Transverse colon (tissue), 4 donors: ENCODE measurements at regions not wholly inside any gene's neighbourhood (a gene's known extent, or its start where the extent isn't known, plus 50 kb on each side); places are given as distances from the start of the nearest gene placed in this dataset.
A peak's percentile ranks its signal among the peaks of the same experiment; 100 is the strongest.

Source experiments
- DNase-seq: peaks from one replicate; pipeline ENCODE4 v3.0.0-alpha.2; 2019
- H3K27ac ChIP-seq, 4 donors: fragments of 200-600 bp; sonication (generic); 2 replicates each; pipeline ENCODE4 v1.5.1; 2016 to 2018; ENCODE audit warnings: inconsistent platforms in 4 of 4
- H3K27me3 ChIP-seq: fragments of 200-600 bp; sonication (generic); 2 replicates; pipeline ENCODE4 v1.5.1; 2017; ENCODE audit warnings: inconsistent platforms
- H3K36me3 ChIP-seq, 4 donors: fragments of 200-600 bp; sonication (generic); 2 replicates each; pipeline ENCODE4 v1.5.1; 2017 to 2019; ENCODE audit warnings: inconsistent platforms in 4 of 4
- H3K4me1 ChIP-seq, 4 donors: fragments of 200-600 bp; sonication (generic); 2 replicates each; pipeline ENCODE4 v1.5.1; 2017 to 2020; ENCODE audit warnings: inconsistent platforms in 4 of 4
- H3K4me3 ChIP-seq, 4 donors: fragments of 200-600 bp; sonication (generic); 1 replicate in 1 of 4; 2 replicates in 3 of 4; pipeline versions ENCODE4 v1.5.1 to v1.6.1; 2017 to 2019; ENCODE audit warnings: inconsistent platforms in 4 of 4
- H3K9me3 ChIP-seq, 2 donors: fragments of 200-600 bp; sonication (generic); 2 replicates each; pipeline ENCODE4 v1.5.1; 2017 to 2019; ENCODE audit warnings: inconsistent platforms in 2 of 2
- CTCF ChIP-seq, 5 experiments: fragments of 200-600 bp in 3 of 5; fragments of 450-650 bp in 2 of 5; sonication (generic) in 3 of 5; IDR thresholded peaks; 1 replicate in 2 of 5; 2 replicates in 3 of 5; pipeline ENCODE4 v1.5.1; 2016 to 2017; ENCODE audit warnings: antibody characterized with exemption in 5 of 5, inconsistent platforms in 3 of 5, mild to moderate bottlenecking in 2 of 5, moderate library complexity in 1 of 5
- EP300 ChIP-seq: sonication (generic); formaldehyde crosslinking; IDR thresholded peaks from one replicate; pipeline ENCODE4 v1.6.1; 2017; ENCODE audit warnings: antibody characterized with exemption, low read depth
- POLR2A ChIP-seq: fragments of 450-650 bp; IDR thresholded peaks from one replicate; pipeline ENCODE4 v1.6.1; 2016; ENCODE audit warnings: antibody characterized with exemption, mild to moderate bottlenecking, moderate library complexity
- POLR2AphosphoS5 ChIP-seq, 3 donors: sonication (generic); formaldehyde crosslinking; IDR thresholded peaks; one replicate each; pipeline ENCODE4 v1.6.1; 2016; ENCODE audit warnings: antibody characterized with exemption in 3 of 3
- WGBS, 2 donors: methylation state at CpG; one replicate each; pipeline ENCODE4 v1.1.5; 2018; ENCODE audit warnings: low coverage in 1 of 2; 5-methylcytosine and 5-hydroxymethylcytosine counted together
- in situ Hi-C, 4 donors: fragments of 200-750 bp; cut with MboI; loops; one replicate each; pipeline versions ENCODE4 v1.15.0 to v1.15.1; 2017; ENCODE audit warnings: low sequenced_read_pairs in 3 of 4, low pct_ligation_motif_present in 1 of 4, low pct_unique_long_range_greater_than_20kb in 1 of 4
- intact Hi-C: fragments of 100-400 bp; cut with DNase I; formaldehyde crosslinking; loops from one replicate; pipeline ENCODE4 v1.15.1; 2023; ENCODE audit warnings: low total_unique reads

DNA sequence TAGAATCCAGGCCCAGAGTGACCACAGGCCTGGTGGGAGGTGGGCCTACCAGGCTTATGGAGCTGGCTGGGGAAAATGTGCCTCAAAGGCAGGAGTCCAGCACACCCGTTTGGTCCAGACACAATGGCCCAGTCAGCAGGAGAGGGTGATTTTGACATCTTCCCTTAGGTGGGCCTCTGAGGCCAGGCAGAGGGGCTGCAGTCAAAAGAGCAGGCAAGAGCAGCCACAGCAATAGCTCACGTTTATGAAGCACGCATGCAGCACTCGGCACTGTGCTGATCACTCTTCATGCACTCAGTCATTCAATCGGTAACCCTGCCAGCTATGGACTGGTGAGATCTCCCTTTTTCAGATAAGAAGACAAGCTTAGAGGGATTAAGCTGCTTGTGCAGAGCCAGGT lies 146.8 kb downstream of the LRIG2 start:
- in situ Hi-C loops (no loop called here), intact Hi-C loops (no loop called here)
- Histone ChIP-seq H3K36me3 (no peaks in the 10 kb centered on the region), H3K27ac (no peak overlapping the region), H3K4me3 (no peak overlapping the region), H3K27me3 (no peaks in the 10 kb centered on the region), H3K4me1 (peaks cover 6 to 30% (median 15%) of the 10 kb centered on the region in 4 donors), H3K9me3 (no peaks in the 10 kb centered on the region)
- WGBS, 2 donors = 88% methylated on average over 5 of the region's 5 CpGs; no CpG with 5 or more reads in 1 of the 2 donors
- TF ChIP-seq POLR2A (no peak), EP300 (no peak), POLR2AphosphoS5 (IDR thresholded peaks at IDR 0.05) (no peak), CTCF (IDR thresholded peaks at IDR 0.05) (no peak)
- no peak for DNase-seq

- H3K9me3 ChIP-seq = no peaks in the 10 kb centered on the region
- peaks cover 0 to 25% (median 3%) of the 10 kb centered on the region in 4 donors for H3K4me1 ChIP-seq
- no peak overlapping the region for H3K27ac ChIP-seq
- no peaks in the 10 kb centered on the region for H3K36me3 ChIP-seq
- in situ Hi-C loops = no loop called here
- H3K27me3 ChIP-seq = no peaks in the 10 kb centered on the region
- TF ChIP-seq CTCF (IDR thresholded peaks at IDR 0.05) (no peak), POLR2AphosphoS5 (IDR thresholded peaks at IDR 0.05) (no peak), EP300 (no peak), POLR2A (no peak)
- 61 to 69% methylated on average over 2 of the region's 2 CpGs for WGBS, 2 donors
- no peak overlapping the region for H3K4me3 ChIP-seq
- intact Hi-C loops = no loop called here
- no peak for DNase-seq
Observed at GRCh38 chr1:113223040-113223439, 150.0 kb downstream of the LRIG2 start.

DNA sequence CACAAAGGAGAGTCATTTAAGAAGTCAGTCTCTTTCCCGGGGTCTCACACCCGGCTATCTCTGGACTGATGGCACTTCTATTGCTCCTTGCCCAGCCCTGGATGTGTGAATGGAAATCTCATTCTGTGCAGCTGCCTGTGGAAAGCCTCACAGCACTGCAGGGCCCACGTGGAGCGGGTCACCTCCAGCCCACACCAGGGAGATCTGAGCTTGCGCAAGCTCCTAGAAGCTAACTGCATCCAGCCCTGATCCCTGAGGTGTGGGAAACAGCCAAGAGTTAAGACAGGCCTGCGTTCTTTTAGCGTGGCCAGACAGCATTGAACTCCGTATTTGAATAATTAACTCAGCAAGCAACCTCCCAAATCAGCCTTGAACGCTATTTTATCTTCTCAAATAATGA lies 150.5 kb downstream of the LRIG2 start:
- no peak for DNase-seq
- no peak overlapping the region for H3K27ac ChIP-seq

DNA sequence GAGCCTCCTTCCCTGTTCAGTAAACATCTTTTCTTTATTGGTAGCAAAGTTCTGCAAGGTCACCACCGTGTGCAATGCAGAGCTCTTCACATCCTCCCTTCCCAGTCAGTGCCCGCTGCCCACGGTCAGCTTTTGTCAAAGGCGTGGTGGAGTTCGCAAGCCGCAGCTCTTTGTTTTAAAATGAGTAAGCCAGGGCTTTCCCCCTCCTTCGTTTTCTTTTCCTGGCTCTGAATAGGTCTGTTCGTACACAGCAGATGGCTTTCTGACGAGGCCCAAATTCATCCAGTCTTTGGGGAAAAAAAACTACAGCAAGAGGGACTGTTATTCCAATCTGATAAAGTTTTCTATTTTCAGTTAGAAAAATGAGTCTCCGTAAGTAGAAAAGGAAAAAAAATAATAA lies 153.2 kb downstream of the LRIG2 start:
- no peaks in the 10 kb centered on the region for H3K36me3 ChIP-seq
- peak; percentile 44 for DNase-seq

More for the DNA sequence above, 150.5 kb downstream of the LRIG2 start:
- Histone ChIP-seq H3K4me1 (peaks cover 0 to 20% (median under 1%) of the 10 kb centered on the region in 4 donors), H3K9me3 (no peaks in the 10 kb centered on the region), H3K4me3 (no peak overlapping the region), H3K27me3 (no peaks in the 10 kb centered on the region), H3K36me3 (no peaks in the 10 kb centered on the region)
- TF ChIP-seq POLR2A = no peak
- intact Hi-C loops (no loop called here), in situ Hi-C loops (no loop called here)
- 79 to 85% methylated on average over 3 to 9 of the region's 9 CpGs for WGBS, 2 donors

More for the DNA sequence above, 153.2 kb downstream of the LRIG2 start:
- H3K27ac ChIP-seq = peak overlapping the region in 3 of 4 donors; percentile 2 to 56 (median 3)
- H3K27me3 ChIP-seq = no peaks in the 10 kb centered on the region
- intact Hi-C loops (no loop called here), in situ Hi-C loops (no loop called here)
- TF ChIP-seq POLR2AphosphoS5 (IDR thresholded peaks at IDR 0.05) (no peak), POLR2A (no peak), CTCF (IDR thresholded peaks at IDR 0.05) (no peak), EP300 (no peak)
- no peak overlapping the region for H3K4me3 ChIP-seq
- no peaks in the 10 kb centered on the region for H3K9me3 ChIP-seq
- WGBS, 2 donors = 57 to 71% methylated on average over 8 to 10 of the region's 10 CpGs
- peaks cover 0 to 9% (median 0%) of the 10 kb centered on the region in 4 donors for H3K4me1 ChIP-seq
